Caco-2 (cell line): ENCODE measurements at regions not wholly inside any gene's neighbourhood (a gene's known extent, or its start where the extent isn't known, plus 50 kb on each side); places are given as distances from the start of the nearest gene placed in this dataset.

Experiments used
- BruUV-seq: library from RNA; stranded (reverse); fragments of 400-500 nt; replicated peaks from 2 replicates; lab custom pipeline; 2021; lab: Mats Ljungman, UMichigan
- CTCF ChIA-PET: fragments of 300-600 bp; sonication (Branson Sonifier 250); formaldehyde crosslinking; loops from one replicate; lab custom pipeline; 2022; ENCODE audit warnings: antibody characterized with exemption; lab: Charles Lee
- POLR2A ChIA-PET: fragments of 300-600 bp; sonication (Branson Sonifier 250); formaldehyde crosslinking; loops from one replicate; lab custom pipeline; 2022; ENCODE audit warnings: antibody characterized with exemption; lab: Charles Lee
- DNase-seq, 2 experiments: peaks; one replicate each; pipeline versions ENCODE4 v3.0.0 to v3.0.0-alpha.2; 2020 to 2022
- H3K27me3 ChIP-seq: replicated peaks from 2 replicates; pipeline ENCODE4 v1.6.0; 2011; ENCODE audit warnings: low read length; ENCODE audit not compliant: control insufficient read depth, insufficient read depth
- H3K36me3 ChIP-seq: 2 replicates; pipeline ENCODE4 v1.5.1; 2011; ENCODE audit warnings: low read length; ENCODE audit not compliant: control insufficient read depth, insufficient read depth
- H3K4me1 ChIP-seq: fragments of 250-450 bp; sonication (Bioruptor Pico); 2 replicates; pipeline ENCODE4 v1.5.1; 2020; ENCODE audit warnings: mild to moderate bottlenecking
- H3K4me3 ChIP-seq: 2 replicates; pipeline ENCODE4 v1.5.1; 2011; ENCODE audit warnings: low read depth, mild to moderate bottlenecking, control low read depth, low read length
- H3K9me3 ChIP-seq: fragments of 250-450 bp; sonication (Bioruptor Pico); 2 replicates; pipeline ENCODE4 v1.5.1; 2020; ENCODE audit warnings: mild to moderate bottlenecking, moderate library complexity
- H3K27ac Mint-ChIP-seq: one replicate; pipeline ENCODE4 v1.8.0; 2022; ENCODE audit warnings: mixed read lengths; ENCODE audit not compliant: unreplicated experiment
- H3K27me3 Mint-ChIP-seq: one replicate; pipeline ENCODE4 v1.8.0; 2022; ENCODE audit warnings: mixed read lengths; ENCODE audit not compliant: insufficient read depth, unreplicated experiment
- H3K36me3 Mint-ChIP-seq: one replicate; pipeline ENCODE4 v1.8.0; 2022; ENCODE audit warnings: mild to moderate bottlenecking, mixed read lengths; ENCODE audit not compliant: insufficient read depth, unreplicated experiment
- H3K4me1 Mint-ChIP-seq: one replicate; pipeline ENCODE4 v1.8.0; 2022; ENCODE audit warnings: low read depth, mixed read lengths; ENCODE audit not compliant: unreplicated experiment
- H3K4me3 Mint-ChIP-seq: one replicate; pipeline ENCODE4 v1.8.0; 2022; ENCODE audit warnings: mild to moderate bottlenecking, moderate library complexity, mixed read lengths; ENCODE audit not compliant: unreplicated experiment
- H3K9me3 Mint-ChIP-seq: one replicate; pipeline ENCODE4 v1.8.0; 2022; ENCODE audit warnings: mixed read lengths; ENCODE audit not compliant: unreplicated experiment
- intact Hi-C: fragments of 100-400 bp; cut with micrococcal nuclease; formaldehyde crosslinking; loops from one replicate; pipeline ENCODE4 v1.10.0; 2022; ENCODE audit not compliant: unreplicated experiment
- TF ChIP-seq, protein P1 (sequence below), 2 experiments: fragments of 200-600 bp in 1 of 2; IDR thresholded peaks; 1 replicate in 1 of 2; 2 replicates in 1 of 2; pipeline versions ENCODE4 v1.5.1 to v1.8.0; 2011 to 2022; ENCODE audit warnings: antibody characterized with exemption in 1 of 2, control low read depth in 1 of 2, inconsistent platforms in 1 of 2, low read depth in 1 of 2, low read length in 1 of 2, mild to moderate bottlenecking in 1 of 2, moderate library complexity in 1 of 2; ENCODE audit not compliant: insufficient read depth in 1 of 2, severe bottlenecking in 1 of 2, unreplicated experiment in 1 of 2

DNA sequence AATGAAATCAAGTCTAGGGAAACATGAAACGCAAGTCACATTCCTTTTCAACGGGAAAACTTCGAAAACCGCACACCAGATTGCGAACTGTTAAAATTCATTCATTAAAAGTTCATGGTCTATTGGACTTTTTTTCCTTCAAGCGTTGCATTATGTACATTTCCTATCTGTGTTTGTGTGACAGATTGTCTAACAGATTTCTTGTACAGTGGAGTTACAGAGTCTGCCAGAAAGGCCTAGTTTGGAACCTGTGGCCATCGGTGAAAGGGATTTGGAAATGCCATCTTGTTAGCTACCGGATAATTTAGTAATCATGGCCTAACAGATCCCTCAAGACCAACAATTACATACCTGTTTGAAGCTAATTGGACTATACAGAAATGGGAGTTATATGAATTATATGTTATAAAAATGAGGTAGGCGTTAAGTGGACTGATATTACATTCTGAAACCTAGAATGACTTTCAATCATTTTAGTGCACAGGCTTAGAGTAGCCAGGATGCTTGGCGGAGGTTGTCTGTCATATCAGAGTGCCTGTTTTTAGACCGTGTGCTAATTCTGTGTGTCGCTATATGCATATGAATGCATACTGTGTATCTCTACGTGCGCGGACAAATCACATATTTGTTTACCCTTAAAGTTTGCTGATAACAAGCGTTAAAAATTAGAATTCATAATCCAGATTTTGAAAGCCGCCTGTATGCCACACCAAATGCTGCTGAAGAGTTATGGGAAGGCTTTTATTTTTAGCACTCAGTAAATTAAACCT, 885.4 kb upstream of the RBFOX1 start:
- Histone ChIP-seq H3K9me3 (no peaks in the 10 kb centered on the region), H3K4me1 (no peaks in the 10 kb centered on the region), H3K27me3 (no peaks in the 10 kb centered on the region), H3K36me3 (no peaks in the 10 kb centered on the region), H3K4me3 (no peak overlapping the region)
- BruUV-seq, result no TSS peak
- peaks cover 2% of the 10 kb centered on the region for H3K27me3 Mint-ChIP-seq
- ChIA-PET POLR2A (no interaction called here), CTCF (no interaction called here)
- DNase-seq, result no peak
- no peak overlapping the region for H3K27ac Mint-ChIP-seq
- H3K36me3 Mint-ChIP-seq, result no peaks in the 10 kb centered on the region
- H3K4me1 Mint-ChIP-seq, result no peaks in the 10 kb centered on the region
- H3K4me3 Mint-ChIP-seq, result no peak overlapping the region
- intact Hi-C loops, result no loop called here
- TF ChIP-seq, protein P1, sequence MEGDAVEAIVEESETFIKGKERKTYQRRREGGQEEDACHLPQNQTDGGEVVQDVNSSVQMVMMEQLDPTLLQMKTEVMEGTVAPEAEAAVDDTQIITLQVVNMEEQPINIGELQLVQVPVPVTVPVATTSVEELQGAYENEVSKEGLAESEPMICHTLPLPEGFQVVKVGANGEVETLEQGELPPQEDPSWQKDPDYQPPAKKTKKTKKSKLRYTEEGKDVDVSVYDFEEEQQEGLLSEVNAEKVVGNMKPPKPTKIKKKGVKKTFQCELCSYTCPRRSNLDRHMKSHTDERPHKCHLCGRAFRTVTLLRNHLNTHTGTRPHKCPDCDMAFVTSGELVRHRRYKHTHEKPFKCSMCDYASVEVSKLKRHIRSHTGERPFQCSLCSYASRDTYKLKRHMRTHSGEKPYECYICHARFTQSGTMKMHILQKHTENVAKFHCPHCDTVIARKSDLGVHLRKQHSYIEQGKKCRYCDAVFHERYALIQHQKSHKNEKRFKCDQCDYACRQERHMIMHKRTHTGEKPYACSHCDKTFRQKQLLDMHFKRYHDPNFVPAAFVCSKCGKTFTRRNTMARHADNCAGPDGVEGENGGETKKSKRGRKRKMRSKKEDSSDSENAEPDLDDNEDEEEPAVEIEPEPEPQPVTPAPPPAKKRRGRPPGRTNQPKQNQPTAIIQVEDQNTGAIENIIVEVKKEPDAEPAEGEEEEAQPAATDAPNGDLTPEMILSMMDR (IDR thresholded peaks at IDR 0.05; ENCODE audit: insufficient read depth in 1 of 2, low read depth in 1 of 2, low read length in 1 of 2, severe bottlenecking in 1 of 2, unreplicated experiment in 1 of 2), result no peak
- H3K9me3 Mint-ChIP-seq, result peaks cover 20% of the 10 kb centered on the region

DNA sequence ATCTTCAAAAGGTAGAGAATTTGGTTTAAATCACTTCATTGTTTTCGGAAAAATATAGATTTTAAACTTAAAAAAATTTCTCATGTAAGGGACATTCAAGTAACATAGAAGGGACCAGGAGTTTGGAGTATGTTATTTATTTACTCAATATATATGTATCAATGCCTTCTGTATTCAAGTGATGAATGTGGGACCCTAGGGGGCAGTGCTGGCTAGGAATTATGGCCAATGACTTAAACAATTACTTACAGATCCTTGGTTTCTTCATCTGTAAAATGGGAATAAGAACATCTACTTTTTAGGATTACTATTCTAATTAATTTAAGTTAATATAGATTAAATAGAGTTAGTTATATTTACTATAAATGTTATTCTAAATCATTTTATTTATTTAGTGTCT, 886.3 kb upstream of the RBFOX1 start:
- Mint-ChIP-seq H3K4me3 (no peak overlapping the region), H3K27ac (no peak overlapping the region), H3K4me1 (no peaks in the 10 kb centered on the region), H3K36me3 (no peaks in the 10 kb centered on the region), H3K9me3 (peaks cover 11% of the 10 kb centered on the region), H3K27me3 (peaks cover 2% of the 10 kb centered on the region)
- no peak overlapping the region for H3K4me3 ChIP-seq
- ChIA-PET CTCF (no interaction called here), POLR2A (no interaction called here)
- DNase-seq, result no peak
- H3K36me3 ChIP-seq, result no peaks in the 10 kb centered on the region
- no peaks in the 10 kb centered on the region for H3K4me1 ChIP-seq
- intact Hi-C loops, result no loop called here
- BruUV-seq, result no TSS peak
- H3K9me3 ChIP-seq, result no peaks in the 10 kb centered on the region
- H3K27me3 ChIP-seq, result no peaks in the 10 kb centered on the region
- TF ChIP-seq, protein P1 (IDR thresholded peaks at IDR 0.05; ENCODE audit: insufficient read depth in 1 of 2, low read depth in 1 of 2, low read length in 1 of 2, severe bottlenecking in 1 of 2, unreplicated experiment in 1 of 2), result no peak

DNA sequence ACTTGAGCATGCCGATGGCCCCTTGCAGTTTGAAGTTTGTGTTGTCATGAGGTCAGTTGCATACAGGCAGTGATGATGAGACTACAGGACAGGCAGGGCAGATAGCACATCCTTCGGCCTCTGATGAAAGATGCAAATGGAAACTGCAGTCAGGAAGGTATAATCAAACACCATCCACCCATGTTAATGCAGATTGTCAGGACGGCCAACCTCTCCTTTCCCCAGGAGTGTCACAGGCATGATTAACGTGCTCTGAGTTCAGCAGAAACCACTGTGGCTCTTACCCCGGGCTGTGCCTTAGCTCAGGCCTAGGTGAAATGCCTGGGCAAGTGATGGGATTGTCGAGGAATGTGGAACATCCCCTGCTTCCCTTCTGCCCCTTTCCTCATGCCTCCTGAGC, 893.5 kb upstream of the RBFOX1 start:
- Histone ChIP-seq H3K36me3 (no peaks in the 10 kb centered on the region), H3K4me3 (no peak overlapping the region), H3K9me3 (no peaks in the 10 kb centered on the region), H3K27me3 (no peaks in the 10 kb centered on the region), H3K4me1 (no peaks in the 10 kb centered on the region)
- no peak overlapping the region for H3K4me3 Mint-ChIP-seq
- POLR2A ChIA-PET, result no interaction called here
- no peaks in the 10 kb centered on the region for H3K36me3 Mint-ChIP-seq
- intact Hi-C loops, result no loop called here
- CTCF ChIA-PET, result no interaction called here
- TF ChIP-seq, protein P1 (IDR thresholded peaks at IDR 0.05; ENCODE audit: insufficient read depth in 1 of 2, low read depth in 1 of 2, low read length in 1 of 2, severe bottlenecking in 1 of 2, unreplicated experiment in 1 of 2), result no peak
- no peaks in the 10 kb centered on the region for H3K4me1 Mint-ChIP-seq
- no peaks in the 10 kb centered on the region for H3K9me3 Mint-ChIP-seq
- no peak overlapping the region for H3K27ac Mint-ChIP-seq
- H3K27me3 Mint-ChIP-seq, result peaks cover 9% of the 10 kb centered on the region
- BruUV-seq, result no TSS peak
- no peak for DNase-seq
